HEK293T (cell line): ENCODE measurements at regions not wholly inside any gene's neighbourhood (a gene's known extent, or its start where the extent isn't known, plus 50 kb on each side); places are given as distances from the start of the nearest gene placed in this dataset.

Source experiments
- CTCF ChIA-PET: fragments of 350-600 bp; formaldehyde crosslinking; extraction: SDS; loops from one replicate; lab custom pipeline; 2021; ENCODE audit warnings: antibody characterized with exemption, inconsistent platforms; lab: Yijun Ruan, JAX
- POLR2A ChIA-PET: fragments of 350-600 bp; formaldehyde crosslinking; extraction: SDS; loops from one replicate; lab custom pipeline; 2020; ENCODE audit warnings: antibody characterized with exemption, inconsistent platforms; lab: Yijun Ruan, JAX
- DNase-seq: peaks from one replicate; pipeline ENCODE4 v3.0.0; 2012; ENCODE audit warnings: mixed read lengths; ENCODE audit errors: extremely low spot score
- ARNT ChIP-seq: fragments of 450-650 bp; IDR thresholded peaks from 2 replicates; pipeline ENCODE4 v1.6.1; 2017; ENCODE audit warnings: mild to moderate bottlenecking
- BHLHE40 ChIP-seq: fragments of 450-650 bp; IDR thresholded peaks from 2 replicates; pipeline ENCODE4 v1.6.1; 2016; ENCODE audit warnings: mild to moderate bottlenecking, moderate library complexity, borderline replicate concordance
- CTBP1 ChIP-seq: fragments of 450-650 bp; IDR thresholded peaks from 2 replicates; pipeline ENCODE4 v1.6.1; 2016; ENCODE audit warnings: borderline replicate concordance
- ELF4 ChIP-seq: fragments of 450-650 bp; IDR thresholded peaks from 2 replicates; pipeline ENCODE4 v1.6.1; 2017; ENCODE audit warnings: antibody characterized with exemption
- FOXA1 ChIP-seq: fragments of 450-650 bp; IDR thresholded peaks from 2 replicates; pipeline ENCODE4 v1.6.1; 2016; ENCODE audit warnings: mild to moderate bottlenecking
- FOXK2 ChIP-seq: fragments of 450-650 bp; IDR thresholded peaks from 2 replicates; pipeline ENCODE4 v1.6.1; 2016; ENCODE audit warnings: mild to moderate bottlenecking
- FOXM1 ChIP-seq: fragments of 450-650 bp; IDR thresholded peaks from 2 replicates; pipeline ENCODE4 v1.6.1; 2017; ENCODE audit warnings: mild to moderate bottlenecking, borderline replicate concordance
- HDGF ChIP-seq: fragments of 450-650 bp; IDR thresholded peaks from 2 replicates; pipeline ENCODE4 v1.6.1; 2017; ENCODE audit warnings: antibody characterized with exemption, borderline replicate concordance
- L3MBTL2 ChIP-seq: fragments of 450-650 bp; conservative IDR thresholded peaks from 2 replicates; pipeline ENCODE4 v1.6.1; 2016; ENCODE audit warnings: mild to moderate bottlenecking
- LEF1 ChIP-seq: fragments of 450-650 bp; IDR thresholded peaks from 2 replicates; pipeline ENCODE4 v1.6.1; 2017; ENCODE audit warnings: mild to moderate bottlenecking, borderline replicate concordance
- NFRKB ChIP-seq: fragments of 450-650 bp; IDR thresholded peaks from 2 replicates; pipeline ENCODE4 v1.6.1; 2016; ENCODE audit warnings: mild to moderate bottlenecking, moderate library complexity
- PKNOX1 ChIP-seq: fragments of 450-650 bp; IDR thresholded peaks from 2 replicates; pipeline ENCODE4 v1.6.1; 2016
- SP1 ChIP-seq: fragments of 450-650 bp; IDR thresholded peaks from 2 replicates; pipeline ENCODE4 v1.6.1; 2017
- SUZ12 ChIP-seq: fragments of 450-650 bp; IDR thresholded peaks from 2 replicates; pipeline ENCODE4 v1.6.1; 2016; ENCODE audit warnings: mild to moderate bottlenecking
- TARDBP ChIP-seq: fragments of 450-650 bp; IDR thresholded peaks from 2 replicates; pipeline ENCODE4 v1.6.1; 2016
- ZNF384 ChIP-seq: fragments of 450-650 bp; IDR thresholded peaks from 2 replicates; pipeline ENCODE4 v1.6.1; 2016

DNA sequence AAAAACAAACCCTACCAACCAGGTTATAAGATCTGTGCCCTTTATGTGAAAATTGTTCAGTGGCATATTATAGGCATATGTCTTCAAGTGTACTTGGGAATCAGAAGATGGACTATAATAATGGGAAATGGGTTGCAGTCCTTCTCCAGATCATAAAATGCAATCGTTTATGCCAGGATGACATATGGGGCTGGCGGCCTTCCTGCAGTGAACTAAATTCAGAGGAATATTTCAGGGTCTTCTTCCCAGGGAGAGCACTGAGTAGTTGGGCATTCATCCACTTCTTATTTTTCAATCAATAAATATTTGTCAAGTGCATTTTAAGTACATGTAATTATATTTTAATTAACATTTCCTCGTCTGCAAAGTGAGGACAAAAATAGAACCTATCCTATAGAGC, 176.2 kb upstream of the CNR1 start:
- DNase-seq = no peak
- POLR2A ChIA-PET = no interaction called here
- TF ChIP-seq FOXK2 (no peak), FOXA1 (no peak)
- CTCF ChIA-PET = no interaction called here

DNA sequence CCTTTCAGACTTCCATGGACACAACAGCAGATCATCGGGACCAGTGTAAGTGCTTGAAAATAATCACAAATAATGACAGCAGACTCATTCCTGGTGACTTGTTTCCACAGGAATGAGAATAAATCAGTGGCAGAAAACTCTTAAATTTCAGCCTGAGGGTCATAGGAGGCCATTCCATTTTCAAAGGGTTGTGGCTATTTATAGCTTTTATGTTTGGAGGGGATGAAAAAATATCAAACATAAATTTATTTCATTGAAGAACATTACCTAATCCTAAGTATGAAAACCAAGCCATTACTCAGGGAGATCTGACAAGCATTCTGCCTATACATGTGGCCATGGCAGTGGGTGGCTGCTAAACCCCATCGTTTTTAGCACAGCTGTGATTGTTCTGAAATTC, 173.6 kb upstream of the CNR1 start:
- POLR2A ChIA-PET = no interaction called here
- no peak for DNase-seq
- CTCF ChIA-PET = no interaction called here
- no peak for TF ChIP-seq CTBP1
- no peak for TF ChIP-seq L3MBTL2
- no peak for TF ChIP-seq TARDBP
- TF ChIP-seq FOXK2 = no peak
- TF ChIP-seq SP1 = no peak
- TF ChIP-seq PKNOX1 = no peak
- no peak for TF ChIP-seq ARNT

DNA sequence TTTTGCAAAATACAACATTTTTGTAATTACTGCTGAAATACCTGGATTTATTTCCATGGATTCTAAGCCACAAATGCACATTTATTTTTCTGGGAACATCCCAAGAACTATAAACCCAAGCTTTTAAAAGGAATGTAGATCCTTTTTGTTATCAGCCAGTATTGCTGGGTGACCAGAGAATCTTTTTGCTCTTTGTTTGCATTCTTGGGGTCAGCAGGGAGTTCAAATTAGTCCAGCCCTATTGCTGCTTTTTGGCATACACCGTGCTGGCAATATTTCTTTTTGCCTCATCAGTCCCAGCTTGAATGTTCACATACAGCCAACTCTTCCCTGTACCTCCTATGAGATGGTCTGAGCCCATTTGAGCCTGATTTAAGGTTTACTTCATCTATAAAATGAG, 155.2 kb upstream of the CNR1 start:
- ChIA-PET CTCF (no interaction called here), POLR2A (no interaction called here)
- TF ChIP-seq PKNOX1 (no peak), BHLHE40 (no peak), ARNT (no peak), LEF1 (no peak), NFRKB (no peak), SP1 (no peak), SUZ12 (no peak), FOXM1 (no peak), L3MBTL2 (no peak), ELF4 (no peak), HDGF (no peak), FOXA1 (no peak), ZNF384 (no peak)
- no peak for DNase-seq

DNA sequence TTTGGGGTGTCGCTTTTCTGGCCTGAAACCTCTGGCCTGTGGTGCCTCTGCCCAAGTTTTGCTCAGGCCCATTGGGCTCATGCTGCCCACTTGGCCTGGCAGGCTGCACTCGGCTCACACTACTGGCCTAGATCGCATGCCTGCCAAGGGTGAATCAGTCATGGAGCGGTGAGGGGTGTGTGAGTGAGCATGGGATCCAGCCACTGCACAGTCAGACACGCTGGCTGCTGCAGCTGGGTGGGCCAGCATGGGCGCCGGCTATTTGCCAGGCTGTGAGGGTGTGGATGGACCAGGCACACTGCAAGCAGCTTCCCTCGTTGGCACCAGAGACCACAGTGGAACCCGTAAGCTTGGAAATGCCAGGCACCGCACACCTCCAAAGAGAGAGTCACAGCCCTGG, 145.4 kb upstream of the CNR1 start:
- TF ChIP-seq CTBP1 (no peak), L3MBTL2 (no peak), SP1 (no peak), FOXK2 (no peak), ELF4 (no peak), BHLHE40 (no peak), TARDBP (no peak), NFRKB (no peak), ARNT (no peak), FOXA1 (no peak), ZNF384 (no peak), LEF1 (no peak), PKNOX1 (no peak), SUZ12 (no peak), HDGF (no peak), FOXM1 (no peak)
- CTCF ChIA-PET = no interaction called here
- DNase-seq = no peak
- POLR2A ChIA-PET = no interaction called here

GRCh38 chr6:88304520-88304919, 138.4 kb upstream of the CNR1 start:
- TF ChIP-seq HDGF (no peak), CTBP1 (no peak), ARNT (no peak), FOXM1 (no peak), ELF4 (no peak), NFRKB (no peak), ZNF384 (no peak), L3MBTL2 (no peak), SUZ12 (no peak), FOXA1 (no peak)
- ChIA-PET CTCF (no interaction called here), POLR2A (no interaction called here)
- no peak for DNase-seq

DNA sequence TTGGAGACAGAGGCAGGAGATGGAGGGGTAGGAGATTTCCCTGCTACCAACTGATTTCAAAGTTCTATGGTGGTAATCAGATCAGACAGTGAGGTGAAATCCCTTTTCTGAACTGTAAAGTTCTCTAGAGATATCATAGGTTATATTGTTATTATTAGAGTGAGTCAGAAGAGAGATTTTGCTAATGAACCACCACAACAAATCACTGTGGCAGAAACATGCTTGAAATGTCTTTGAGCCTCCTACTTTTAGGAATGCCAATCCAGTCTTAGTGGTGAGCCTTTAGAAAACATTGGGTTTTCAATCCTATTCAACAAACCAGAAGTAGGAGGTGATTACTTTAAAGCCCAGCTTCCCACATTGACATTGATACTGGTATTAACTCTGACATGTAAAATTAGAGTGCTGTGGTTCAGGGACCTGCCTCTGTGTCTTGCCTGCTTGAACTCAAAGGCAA, 136.7 kb upstream of the CNR1 start:
- no peak for TF ChIP-seq FOXM1
- TF ChIP-seq TARDBP = no peak
- no peak for TF ChIP-seq PKNOX1
- TF ChIP-seq ELF4 = no peak
- no peak for TF ChIP-seq FOXA1
- no peak for TF ChIP-seq ARNT
- no peak for DNase-seq
- CTCF ChIA-PET = no interaction called here
- POLR2A ChIA-PET = no interaction called here
